HG02981 (cell line): ENCODE measurements at regions not wholly inside any gene's neighbourhood (a gene's known extent, or its start where the extent isn't known, plus 50 kb on each side); places are given as distances from the start of the nearest gene placed in this dataset.
"Not testable (repeated sequence)": the region's sequence is repeated elsewhere in the genome, so short reads cannot be mapped to it uniquely, and the experiment has no call there.

ENCODE experiments used
- ATAC-seq: cut with Tn5 transposase; IDR thresholded peaks from one replicate; pipeline ENCODE4 v1.9.1; 2021; ENCODE audit warnings: mild to moderate bottlenecking, moderate library complexity; ENCODE audit not compliant: unreplicated experiment

DNA sequence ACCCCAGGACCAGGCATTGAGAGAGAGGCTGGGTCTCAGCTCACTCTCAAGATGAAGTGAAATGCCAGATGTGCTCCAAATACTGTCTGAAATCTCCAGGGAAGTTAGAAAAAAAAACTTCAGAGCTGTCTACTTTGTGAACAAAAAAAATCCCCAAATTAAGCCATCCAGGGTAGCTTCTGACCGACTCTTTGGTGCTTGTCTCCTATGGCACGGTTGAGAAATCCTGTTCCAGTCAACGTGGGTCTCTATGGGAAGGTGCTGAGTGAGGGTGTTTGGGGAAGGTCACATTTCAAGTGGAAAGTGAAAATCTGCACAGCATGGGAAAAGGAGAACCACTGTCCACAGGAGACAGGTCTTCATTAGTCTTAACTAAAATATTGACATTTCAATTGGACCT lies 322.5 kb upstream of the CFAP20DC start:
- no peak for ATAC-seq

DNA sequence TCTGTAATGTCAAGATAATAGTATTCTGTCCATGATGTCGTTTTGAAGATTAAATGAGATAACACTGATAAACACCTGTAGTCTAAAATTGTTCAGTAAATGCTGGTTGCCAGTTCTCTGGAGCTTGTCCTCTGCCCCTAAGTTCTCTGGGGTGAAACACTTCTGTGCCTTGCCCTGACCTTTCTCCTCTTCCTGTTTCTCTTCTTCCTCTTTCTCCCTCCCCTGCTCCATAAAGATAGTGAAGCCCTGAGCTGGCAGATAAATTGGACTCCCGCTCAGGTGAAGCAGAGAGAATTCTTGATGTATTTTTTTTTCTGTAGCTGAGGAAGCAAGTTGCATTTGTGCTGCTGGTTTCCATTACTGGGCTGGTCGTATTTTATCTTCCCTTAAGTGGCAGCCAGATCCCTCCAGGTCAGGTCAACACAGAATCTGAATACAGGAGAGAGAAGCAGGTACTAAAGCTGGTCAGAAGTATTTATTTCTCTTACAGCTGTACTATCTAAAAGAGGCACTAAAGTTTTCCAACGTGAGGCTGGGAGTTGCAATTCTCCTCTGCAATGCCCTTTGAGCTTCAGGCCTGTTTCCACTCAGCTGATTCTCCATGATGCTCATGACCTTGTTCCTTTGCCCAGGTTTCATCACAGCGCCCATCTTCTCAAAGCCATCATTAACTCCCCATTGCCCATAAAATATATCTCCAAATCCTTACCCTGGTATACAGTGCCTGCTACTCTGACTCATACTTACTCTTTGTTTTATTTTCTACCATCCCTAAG lies 319.3 kb upstream of the CFAP20DC start:
- no peak for ATAC-seq

DNA sequence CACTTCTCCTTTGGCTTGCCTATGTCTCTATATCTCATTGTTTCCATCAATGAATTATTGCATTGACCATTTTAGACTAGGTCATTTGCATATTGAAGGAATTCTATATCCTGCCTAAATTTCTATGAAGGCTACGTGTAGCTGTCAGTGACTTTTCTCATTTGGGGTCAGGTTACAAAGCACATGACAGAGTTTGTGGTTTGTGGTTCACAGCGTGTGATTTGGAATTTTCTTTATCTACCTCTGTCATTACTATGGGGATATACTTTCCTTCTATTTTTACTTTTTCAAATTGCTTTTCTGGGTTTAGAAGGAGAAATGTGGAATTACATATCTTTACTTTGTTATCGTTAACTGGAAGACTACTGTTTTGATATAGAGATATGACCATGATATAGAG lies 317.3 kb upstream of the CFAP20DC start:
- no peak for ATAC-seq

DNA sequence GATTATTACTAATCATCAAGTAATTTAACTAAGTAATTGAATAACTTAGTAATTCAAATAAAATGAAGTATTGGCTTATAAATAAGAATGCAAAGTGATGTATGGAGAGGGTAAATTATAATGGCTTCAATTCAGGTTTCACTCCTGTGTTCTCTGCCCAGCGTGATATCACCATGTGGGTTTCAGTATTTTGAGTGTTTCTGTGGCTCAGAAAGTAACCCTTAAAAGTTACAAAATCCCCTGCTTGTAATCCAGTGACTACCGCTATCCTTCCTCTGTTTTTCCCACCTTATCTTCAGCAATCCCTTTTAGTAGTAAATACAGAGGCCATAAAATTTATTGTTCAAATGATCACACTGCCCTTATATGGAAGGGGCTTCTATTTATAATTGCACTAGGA lies 316.4 kb upstream of the CFAP20DC start:
- no peak for ATAC-seq

DNA sequence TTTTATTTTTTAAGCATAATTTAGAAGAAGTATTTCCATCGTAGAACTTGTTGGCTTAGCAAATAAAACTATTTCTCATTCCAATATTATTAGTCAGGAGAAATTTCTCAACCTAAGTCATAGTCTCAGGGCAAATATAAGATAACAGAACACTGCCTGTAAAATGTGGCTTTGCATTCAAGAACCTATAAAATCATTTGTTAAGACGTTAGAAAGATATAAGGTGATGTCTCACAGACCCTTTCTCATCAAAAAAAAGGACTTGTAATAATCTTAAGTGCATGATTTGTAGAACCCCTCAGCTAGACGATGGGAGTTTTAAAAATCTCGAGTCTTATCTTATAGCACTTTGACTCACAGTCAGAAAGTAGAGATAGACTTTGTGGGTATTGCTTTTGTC lies 314.7 kb upstream of the CFAP20DC start:
- ATAC-seq: no peak

DNA sequence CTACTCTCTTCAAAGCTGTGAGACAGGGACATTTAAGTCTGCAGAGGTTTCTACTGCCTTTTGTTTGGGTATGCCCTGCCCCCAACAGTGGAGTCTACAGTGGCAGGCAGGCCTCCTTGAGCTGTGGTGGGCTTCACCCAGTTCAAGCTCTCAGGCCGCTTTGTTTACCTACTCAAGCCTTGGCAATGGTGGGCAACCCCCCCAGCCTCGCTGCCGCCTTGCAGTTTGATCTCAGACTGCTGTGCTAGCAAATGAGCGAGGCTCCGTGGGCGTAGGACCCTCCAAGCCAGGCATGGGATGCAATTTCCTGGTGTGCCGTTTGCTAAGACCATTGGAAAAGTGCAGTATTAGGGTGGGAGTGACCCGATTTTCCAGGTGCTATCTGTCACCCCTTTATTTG lies 310.5 kb upstream of the CFAP20DC start:
- ATAC-seq: not testable (repeated sequence)

DNA sequence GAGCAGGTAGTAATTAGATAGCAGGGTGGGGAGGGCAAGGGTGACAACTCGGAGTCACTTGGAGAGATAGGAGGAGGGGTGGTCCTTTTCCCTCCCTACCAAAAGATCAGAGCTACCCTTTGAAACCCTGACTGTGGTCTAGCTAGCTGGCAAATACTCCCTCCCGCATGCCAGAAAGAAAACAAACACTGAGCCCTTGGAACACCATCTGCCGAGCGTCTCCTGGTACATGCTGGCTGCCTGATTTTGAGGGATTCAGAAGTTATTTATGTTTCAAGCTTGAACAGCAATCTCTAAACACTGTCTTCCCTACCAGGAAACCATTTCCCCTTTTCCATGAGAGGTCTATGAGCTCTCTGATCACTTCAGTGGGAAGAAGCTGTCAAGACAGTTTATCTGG lies 291.6 kb upstream of the CFAP20DC start:
- no peak for ATAC-seq

DNA sequence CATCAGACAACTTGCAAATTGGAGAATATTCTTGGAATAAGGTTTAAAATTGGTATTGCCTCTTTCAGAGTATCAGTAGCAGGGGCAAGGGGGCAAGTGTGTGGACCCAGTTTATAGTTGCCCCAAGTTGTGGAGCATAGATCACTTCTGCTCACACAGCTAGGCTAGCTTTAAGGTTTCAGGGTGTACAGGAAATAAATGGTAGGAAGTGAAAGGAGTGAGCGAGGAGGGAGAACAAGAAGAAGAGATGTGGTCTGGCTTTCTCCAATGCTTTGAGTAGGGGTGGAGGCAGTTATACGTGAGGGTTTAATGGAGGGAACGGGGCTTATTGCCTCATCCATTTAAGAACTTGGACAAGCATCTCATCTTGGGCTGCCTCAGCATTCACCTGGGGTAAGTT lies 290.0 kb upstream of the CFAP20DC start:
- no peak for ATAC-seq

DNA sequence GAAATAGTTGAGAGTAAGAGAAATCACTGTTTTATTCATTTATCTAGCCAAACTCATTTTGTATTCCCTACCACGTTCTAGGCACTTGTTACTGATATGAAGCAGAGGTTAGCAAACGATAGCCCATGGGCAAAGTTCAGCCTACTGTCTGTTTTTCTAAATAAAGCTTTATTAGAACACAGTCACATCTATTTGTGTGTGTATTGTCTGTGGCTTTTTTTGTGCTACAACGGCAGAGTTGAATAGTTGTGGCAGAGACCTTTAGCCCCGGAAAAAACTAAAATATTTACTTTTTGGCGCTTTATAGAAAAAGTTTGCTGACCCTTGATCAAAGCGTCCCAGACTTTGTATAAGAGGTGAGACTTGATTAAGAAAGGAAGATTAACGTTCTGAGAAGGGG lies 289.1 kb upstream of the CFAP20DC start:
- ATAC-seq: no peak

DNA sequence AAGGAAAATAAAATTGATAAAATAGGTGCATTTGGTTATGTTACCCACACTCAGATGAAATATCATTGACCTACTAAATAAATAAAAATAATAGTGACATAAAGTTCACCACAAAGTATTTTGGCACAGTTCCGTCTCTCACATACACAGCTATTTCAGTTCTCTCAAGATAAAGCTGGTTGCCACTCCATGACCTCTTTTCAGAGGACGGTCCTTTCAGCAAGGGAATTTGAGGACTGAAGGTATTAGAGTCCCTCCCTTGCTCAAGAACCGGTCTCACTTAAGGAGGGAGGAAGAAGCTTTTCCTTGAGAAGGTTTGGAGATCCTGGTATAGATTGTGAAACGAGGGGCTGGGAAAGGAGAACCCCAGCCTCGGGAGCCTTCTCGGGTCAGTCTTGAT lies 285.5 kb upstream of the CFAP20DC start:
- no peak for ATAC-seq

DNA sequence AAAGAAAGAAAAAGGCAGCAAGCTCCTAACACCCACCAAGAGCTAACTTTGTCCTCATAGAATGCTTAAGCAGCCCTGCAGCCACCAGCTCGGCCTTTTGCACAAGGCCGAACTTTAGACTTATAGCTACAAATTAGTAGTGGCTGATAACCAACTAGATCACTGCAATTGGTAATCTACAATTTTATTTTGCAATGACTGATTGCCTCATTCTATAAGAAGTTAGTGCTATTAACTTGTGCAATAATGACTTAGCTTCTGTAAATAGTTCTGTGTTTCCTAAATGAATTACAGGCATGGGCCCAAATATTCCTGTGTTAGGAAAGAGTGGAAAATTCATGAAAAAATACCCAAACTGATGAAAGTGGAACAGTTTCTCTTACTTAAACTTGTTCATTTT lies 284.8 kb upstream of the CFAP20DC start:
- ATAC-seq: no peak

DNA sequence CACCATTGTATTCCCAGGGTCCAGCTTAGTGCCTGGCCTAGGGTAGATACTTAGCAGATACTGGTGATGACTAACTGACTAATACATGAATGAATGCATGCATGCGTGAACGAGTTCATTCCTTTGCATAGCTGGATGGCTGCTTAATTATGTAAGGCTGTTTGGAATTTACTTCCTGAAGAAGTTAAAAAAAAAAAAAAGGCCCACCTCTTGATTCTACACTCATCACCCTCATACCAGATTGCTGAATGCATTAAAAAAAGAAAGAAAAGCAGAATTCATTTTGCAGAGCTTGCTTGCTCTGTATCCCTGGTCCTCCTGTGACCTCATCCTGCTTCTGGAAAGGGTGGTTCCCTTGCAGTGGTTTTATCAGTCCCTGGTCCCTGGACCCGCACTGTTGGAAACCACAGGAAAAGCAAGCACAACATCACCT lies 277.6 kb upstream of the CFAP20DC start:
- ATAC-seq: no peak

DNA sequence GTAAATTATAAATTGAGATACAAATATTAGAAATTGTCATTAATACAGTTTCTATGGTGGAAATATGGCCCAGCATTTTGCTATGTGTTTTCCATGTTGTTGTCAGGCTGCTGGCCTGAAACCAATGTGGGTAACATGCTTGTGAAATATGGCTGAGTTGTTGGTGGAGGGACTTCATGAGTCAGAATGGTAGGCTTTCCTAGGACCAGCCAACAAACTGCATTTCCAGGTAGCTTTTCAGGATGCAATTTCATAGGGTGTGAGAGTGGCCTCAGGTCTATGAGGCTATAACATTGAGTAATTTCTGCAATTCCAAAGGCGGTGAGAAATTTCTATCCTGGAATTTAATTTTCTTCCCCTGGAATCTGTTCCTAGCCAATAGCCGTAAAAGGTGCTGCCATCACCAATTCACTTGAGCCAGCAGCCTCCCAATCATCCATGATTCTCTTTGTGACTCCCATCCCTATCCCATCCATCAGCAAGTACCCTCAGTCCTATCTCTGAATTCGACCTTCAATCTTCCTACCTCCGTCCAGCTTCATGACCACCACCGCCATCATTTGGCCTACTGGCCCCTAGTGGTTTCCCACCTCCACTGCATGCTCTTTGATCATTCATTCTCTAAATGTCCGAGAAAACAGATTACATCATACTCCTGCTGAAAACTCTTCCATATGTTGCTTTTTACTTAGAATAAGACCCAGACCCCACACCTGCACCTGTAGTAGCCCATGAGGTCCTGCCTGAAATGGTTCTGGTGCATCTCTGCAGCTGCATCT lies 276.6 kb upstream of the CFAP20DC start:
- ATAC-seq: no peak

DNA sequence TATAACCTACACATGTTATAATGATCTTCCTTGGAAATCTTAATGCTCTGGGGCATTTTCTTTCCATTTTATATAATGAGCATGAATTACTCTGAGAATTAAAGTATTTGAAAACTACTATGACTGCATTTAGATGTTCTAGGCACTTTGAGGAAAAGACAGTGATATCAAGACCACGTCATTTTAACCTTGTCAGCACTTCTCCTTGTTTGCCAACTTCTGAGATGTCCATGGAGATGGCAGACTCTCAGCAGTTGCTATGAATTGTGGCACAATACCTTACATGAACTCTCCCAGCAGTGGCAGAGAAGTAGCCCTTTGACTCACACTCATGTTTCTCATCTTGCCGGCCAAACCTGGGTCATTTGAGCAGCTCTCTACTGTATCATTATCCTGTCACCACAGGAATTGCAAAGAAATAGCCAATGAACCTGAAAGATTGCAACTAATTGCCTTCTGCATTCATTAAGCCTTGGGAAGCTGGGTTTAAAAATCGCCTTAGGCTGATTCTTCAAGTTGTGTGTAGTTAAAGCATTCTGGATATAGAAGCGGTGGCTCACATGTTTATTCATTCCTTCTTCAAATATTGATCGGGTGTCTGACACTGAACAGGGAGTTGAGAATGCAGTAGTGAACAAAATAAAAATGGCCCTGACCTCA lies 272.2 kb upstream of the CFAP20DC start:
- no peak for ATAC-seq

DNA sequence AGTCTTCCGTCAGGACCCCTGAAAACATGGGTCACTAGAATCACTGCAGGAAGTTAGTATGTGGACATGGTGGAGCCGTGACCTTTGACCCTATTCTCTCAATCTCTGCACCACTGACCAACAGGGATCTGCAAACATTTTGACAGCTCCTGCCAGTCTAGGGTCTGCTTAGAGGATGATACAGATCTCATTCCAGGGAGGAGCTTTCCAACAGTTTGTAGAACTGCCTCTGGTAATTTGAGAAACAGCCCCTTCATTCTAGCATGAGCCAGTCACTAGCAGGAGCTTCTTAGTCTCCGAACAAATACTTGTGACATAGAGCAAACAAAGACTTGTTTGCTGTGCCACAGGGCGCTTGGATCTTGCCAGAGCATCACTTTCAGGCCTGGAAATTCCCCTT lies 270.3 kb upstream of the CFAP20DC start:
- no peak for ATAC-seq

DNA sequence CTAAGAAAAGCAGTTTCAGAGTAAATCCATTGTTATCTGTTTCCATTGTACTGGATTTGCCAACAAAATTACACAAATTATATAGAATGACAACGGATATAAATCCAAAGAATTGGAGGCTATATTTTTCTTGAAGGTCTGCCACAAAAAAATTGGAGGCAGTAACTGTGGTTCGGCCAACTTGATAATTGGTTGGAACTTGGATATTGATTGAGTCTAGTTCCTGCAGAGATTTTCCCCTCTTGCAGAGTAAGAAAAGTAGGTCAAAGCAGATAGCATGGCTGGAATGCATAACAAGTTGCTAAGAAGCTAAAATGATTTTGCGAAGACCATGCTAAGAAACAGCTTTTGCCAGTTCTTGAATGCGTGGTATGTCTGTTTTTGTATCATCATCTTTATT lies 269.6 kb upstream of the CFAP20DC start:
- ATAC-seq: no peak

DNA sequence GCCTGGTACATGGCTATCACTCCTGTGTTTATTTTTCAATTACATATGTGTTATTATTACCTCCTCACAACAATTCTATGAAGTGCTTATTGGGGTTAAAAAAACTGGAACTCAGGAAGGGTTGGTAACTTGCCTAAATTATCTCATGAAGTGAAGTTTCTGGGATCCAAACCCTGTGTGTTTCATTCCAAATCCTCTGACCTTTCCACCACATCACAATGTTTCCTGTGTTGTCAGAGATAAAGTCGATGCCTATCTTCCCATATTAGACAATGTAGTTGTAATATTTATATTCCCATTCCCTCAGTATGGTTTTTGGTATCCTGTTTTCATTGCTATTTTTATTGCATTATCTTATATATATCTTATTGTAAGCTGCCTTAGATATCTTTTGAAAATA lies 269.1 kb upstream of the CFAP20DC start:
- no peak for ATAC-seq

DNA sequence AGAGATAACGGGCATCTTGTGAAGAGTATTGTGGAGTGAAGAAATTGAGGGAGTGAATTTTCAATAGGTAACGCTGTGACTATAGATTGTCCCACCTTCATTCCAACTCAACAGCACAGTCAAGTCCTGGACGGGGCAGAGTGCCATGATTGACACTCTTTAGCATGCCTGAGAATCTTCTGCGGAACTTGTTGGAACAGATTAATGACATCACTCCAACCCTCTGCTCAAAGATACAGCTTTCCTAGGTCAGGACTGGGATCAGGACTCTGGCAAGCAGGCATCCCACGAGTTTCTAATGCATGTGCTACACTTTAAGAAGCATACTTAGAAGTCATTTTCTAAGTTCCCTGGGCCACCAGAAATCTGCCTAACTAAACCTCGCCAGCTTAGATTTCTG lies 267.6 kb upstream of the CFAP20DC start:
- ATAC-seq: no peak

DNA sequence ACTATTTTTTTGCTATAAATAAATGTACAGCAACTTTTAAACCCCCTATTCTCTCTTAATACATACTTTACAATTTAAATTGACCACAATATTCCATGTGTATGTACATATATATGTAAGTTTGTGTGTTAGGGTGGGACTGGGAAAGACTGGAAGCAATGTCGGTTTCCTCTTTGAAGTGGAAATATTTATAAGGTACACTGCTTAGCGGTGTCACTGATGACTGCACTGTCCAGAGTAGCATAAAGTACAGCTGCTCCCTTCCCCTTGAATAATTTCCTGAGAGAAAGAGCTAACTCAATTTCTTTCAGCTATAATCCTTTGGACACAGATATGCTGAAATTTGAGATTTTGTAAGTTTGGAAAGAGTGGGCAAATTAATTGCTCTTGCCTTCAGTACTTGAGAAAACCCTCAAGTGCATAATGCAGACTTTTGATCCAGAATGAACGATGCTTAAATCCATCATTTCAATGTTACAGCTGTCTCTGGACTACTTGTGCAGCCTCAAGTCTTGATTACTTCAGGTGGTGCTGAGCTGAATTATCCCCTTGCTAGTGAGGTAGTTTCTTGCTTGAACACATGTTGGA lies 267.0 kb upstream of the CFAP20DC start:
- ATAC-seq: no peak

DNA sequence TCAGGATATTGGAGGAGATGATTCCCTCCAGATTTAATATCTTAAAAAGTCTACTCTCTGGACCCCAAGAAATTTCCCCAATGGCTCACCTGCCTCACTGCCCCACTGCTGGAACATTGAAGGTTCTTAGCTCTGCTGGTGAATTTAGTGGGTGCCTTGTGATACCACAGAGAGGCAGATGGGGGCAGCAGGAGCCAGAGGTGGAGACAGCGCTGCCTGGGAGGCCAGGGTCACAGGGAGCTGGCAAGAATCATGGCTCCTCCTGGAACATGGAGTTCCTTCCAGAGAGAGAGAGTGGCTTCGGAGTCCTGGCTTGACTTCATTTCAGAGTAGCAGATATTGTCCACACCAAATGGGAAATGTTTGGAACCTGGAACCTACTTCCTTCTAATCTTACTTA lies 263.5 kb upstream of the CFAP20DC start:
- ATAC-seq: peak; percentile 68

DNA sequence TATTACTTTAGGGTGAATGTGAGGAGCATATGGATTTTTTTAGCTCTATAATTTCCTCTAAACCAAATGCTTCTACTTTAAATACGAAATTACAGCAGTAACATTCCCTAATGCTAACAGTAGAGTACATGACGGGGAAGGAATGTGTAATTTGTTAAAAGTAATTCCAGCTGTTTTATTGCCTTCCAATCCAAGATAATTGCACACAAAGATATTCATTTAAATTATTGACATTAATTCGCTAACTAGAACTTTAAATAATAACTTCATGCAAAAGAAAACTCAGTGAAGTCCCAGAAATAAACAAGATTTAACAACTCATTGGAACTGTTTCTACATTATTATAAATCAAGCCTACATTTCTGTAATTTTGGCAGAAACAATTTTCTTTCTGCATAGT lies 261.4 kb upstream of the CFAP20DC start:
- no peak for ATAC-seq

DNA sequence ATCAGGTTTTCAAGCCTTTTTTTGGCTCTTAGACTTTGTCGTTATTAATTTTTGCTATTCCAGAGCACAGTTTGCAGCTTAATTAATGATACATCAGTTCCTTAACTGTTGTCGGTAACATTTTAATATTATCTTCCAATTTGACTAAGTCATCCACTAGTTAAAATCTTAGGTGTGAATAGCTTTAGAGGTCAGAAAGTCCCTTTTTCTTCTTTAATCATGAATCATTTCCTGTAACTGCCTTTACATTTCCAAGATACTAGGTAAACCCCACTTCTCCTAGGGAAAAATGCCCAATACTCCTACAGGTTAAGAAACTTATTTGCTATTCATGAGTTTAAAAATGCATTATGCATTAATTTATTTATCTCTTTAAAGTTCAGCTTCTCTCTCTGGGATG lies 260.9 kb upstream of the CFAP20DC start:
- no peak for ATAC-seq
